Muscle layer of duodenum (tissue), 2 donors: ENCODE measurements at regions not wholly inside any gene's neighbourhood (a gene's known extent, or its start where the extent isn't known, plus 50 kb on each side); places are given as distances from the start of the nearest gene placed in this dataset.

ENCODE experiments used
- H3K27ac ChIP-seq: one replicate; pipeline ENCODE4 v1.7.0; 2013; ENCODE audit warnings: mild to moderate bottlenecking, low read length
- H3K27me3 ChIP-seq: one replicate; pipeline ENCODE4 v1.7.0; 2013; ENCODE audit warnings: low read depth, mild to moderate bottlenecking, control low read depth, low read length
- H3K36me3 ChIP-seq, 2 donors: one replicate each; pipeline ENCODE4 v1.7.0; 2013; ENCODE audit warnings: low read length in 2 of 2, control low read depth in 1 of 2, mild to moderate bottlenecking in 1 of 2; ENCODE audit not compliant: insufficient read depth in 2 of 2, control insufficient read depth in 1 of 2
- H3K4me1 ChIP-seq, 2 donors: one replicate each; pipeline ENCODE4 v1.7.0; 2013; ENCODE audit warnings: low read length in 2 of 2, mild to moderate bottlenecking in 2 of 2, control low read depth in 1 of 2, moderate library complexity in 1 of 2; ENCODE audit not compliant: insufficient read depth in 2 of 2, control insufficient read depth in 1 of 2
- H3K4me3 ChIP-seq, 2 donors: one replicate each; pipeline ENCODE4 v1.7.0; 2013; ENCODE audit warnings: low read length in 2 of 2, low read depth in 1 of 2, mild to moderate bottlenecking in 1 of 2
- H3K9me3 ChIP-seq, 2 donors: one replicate each; pipeline ENCODE4 v1.7.0; 2013; ENCODE audit warnings: low read length in 2 of 2, control low read depth in 1 of 2, mild to moderate bottlenecking in 1 of 2; ENCODE audit not compliant: control insufficient read depth in 1 of 2
- donor health status: healthy.

- H3K9me3 ChIP-seq: no peaks in the 10 kb centered on the region
- H3K36me3 ChIP-seq: no peaks in the 10 kb centered on the region
- no peaks in the 10 kb centered on the region for H3K4me1 ChIP-seq
- H3K27me3 ChIP-seq: no peaks in the 10 kb centered on the region
- no peak overlapping the region for H3K27ac ChIP-seq
- no peak overlapping the region for H3K4me3 ChIP-seq
Observed at GRCh38 chr19:31568724-31569123, 219.5 kb upstream of the TSHZ3 start.

GRCh38 chr19:31570718-31571117 is 221.5 kb upstream of the TSHZ3 start:
- Histone ChIP-seq H3K36me3 (no peaks in the 10 kb centered on the region), H3K4me3 (no peak overlapping the region), H3K27me3 (no peaks in the 10 kb centered on the region), H3K4me1 (no peaks in the 10 kb centered on the region), H3K27ac (no peak overlapping the region), H3K9me3 (no peaks in the 10 kb centered on the region)

GRCh38 chr19:31572102-31572975 is 223.1 kb upstream of the TSHZ3 start:
- Histone ChIP-seq H3K27ac (no peak overlapping the region), H3K27me3 (no peaks in the 10 kb centered on the region)

DNA sequence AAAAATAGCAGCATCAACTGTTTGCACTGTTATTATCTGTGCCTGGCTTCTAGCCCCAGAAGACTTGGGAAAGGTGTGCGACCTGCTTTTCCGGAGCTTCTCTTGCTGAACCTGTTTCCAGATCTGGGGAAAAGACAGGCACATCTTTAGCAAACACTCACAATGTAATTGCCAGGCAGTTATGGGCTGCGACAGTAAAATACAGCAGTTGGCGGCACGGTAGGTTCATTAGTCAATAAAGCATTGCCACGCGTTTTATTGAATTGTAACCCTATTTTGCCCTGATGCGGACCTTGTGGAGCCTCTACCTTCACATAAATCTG is 223.7 kb upstream of the TSHZ3 start:
- Histone ChIP-seq H3K36me3 (no peaks in the 10 kb centered on the region), H3K27me3 (no peaks in the 10 kb centered on the region), H3K27ac (no peak overlapping the region), H3K4me3 (no peak overlapping the region), H3K4me1 (no peaks in the 10 kb centered on the region), H3K9me3 (no peaks in the 10 kb centered on the region)

More at GRCh38 chr19:31572102-31572975, 223.1 kb upstream of the TSHZ3 start:
- no peak overlapping the region for H3K4me3 ChIP-seq
- no peaks in the 10 kb centered on the region for H3K4me1 ChIP-seq
- H3K9me3 ChIP-seq: no peaks in the 10 kb centered on the region
- no peaks in the 10 kb centered on the region for H3K36me3 ChIP-seq

- Histone ChIP-seq H3K4me1 (no peaks in the 10 kb centered on the region), H3K9me3 (no peaks in the 10 kb centered on the region), H3K27ac (no peak overlapping the region), H3K36me3 (no peaks in the 10 kb centered on the region), H3K4me3 (no peak overlapping the region), H3K27me3 (no peaks in the 10 kb centered on the region)
Observed at GRCh38 chr19:31574251-31574973, 225.2 kb upstream of the TSHZ3 start.

DNA sequence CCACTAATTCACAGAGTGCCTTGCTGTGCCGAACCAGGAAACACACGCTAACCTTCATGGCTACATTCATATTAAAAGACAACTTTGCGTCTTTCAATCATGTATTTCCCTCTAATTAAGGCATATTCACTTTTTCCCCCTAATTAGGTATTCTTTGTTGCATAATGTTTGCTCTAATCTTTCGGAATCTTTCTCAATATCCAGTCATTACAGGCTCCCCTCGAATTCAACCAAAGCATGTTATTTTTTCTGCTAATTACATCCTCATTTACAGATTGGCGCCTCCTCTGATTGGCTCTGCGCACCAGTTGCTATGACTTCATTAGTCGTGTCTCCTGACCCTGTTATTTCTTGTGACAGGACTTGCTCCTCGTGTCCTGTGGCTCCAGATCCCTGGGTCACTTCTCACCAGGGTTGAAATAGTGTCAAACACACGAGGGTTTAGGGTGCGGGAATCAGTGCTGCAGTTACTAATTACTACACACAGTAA is 226.7 kb upstream of the TSHZ3 start:
- Histone ChIP-seq H3K4me1 (no peaks in the 10 kb centered on the region), H3K27ac (no peak overlapping the region), H3K9me3 (no peaks in the 10 kb centered on the region), H3K27me3 (no peaks in the 10 kb centered on the region), H3K4me3 (no peak overlapping the region), H3K36me3 (no peaks in the 10 kb centered on the region)

GRCh38 chr19:31578326-31578725 is 229.1 kb upstream of the TSHZ3 start:
- Histone ChIP-seq H3K4me1 (no peaks in the 10 kb centered on the region), H3K27me3 (no peaks in the 10 kb centered on the region), H3K36me3 (no peaks in the 10 kb centered on the region), H3K9me3 (no peaks in the 10 kb centered on the region), H3K27ac (no peak overlapping the region), H3K4me3 (no peak overlapping the region)

DNA sequence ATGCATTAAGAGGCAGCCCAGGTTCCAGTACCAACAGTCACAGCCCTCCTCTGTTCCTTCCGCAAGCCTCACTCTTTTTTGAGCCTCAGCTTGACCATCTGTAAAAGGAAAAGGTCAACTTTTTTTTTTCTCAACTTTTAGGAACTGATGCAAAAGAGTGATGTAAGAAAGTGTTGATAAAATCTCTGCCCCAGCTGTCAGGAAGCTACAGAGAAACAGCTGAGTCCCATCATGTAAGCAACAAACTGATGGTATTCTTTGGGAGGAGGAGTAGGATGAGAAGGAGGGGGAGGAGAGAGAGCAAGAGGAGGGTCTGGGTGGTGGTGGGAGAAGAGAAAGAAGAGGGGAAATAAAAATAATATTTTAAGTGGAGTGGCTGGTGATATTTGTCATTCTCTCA is 233.9 kb upstream of the TSHZ3 start:
- Histone ChIP-seq H3K36me3 (no peaks in the 10 kb centered on the region), H3K9me3 (no peaks in the 10 kb centered on the region), H3K4me1 (no peaks in the 10 kb centered on the region), H3K4me3 (no peak overlapping the region), H3K27ac (no peak overlapping the region), H3K27me3 (no peaks in the 10 kb centered on the region)

GRCh38 chr19:31586282-31586681 is 237.0 kb upstream of the TSHZ3 start:
- no peak overlapping the region for H3K4me3 ChIP-seq
- H3K4me1 ChIP-seq: no peaks in the 10 kb centered on the region
- H3K9me3 ChIP-seq: no peaks in the 10 kb centered on the region
- H3K27ac ChIP-seq: no peak overlapping the region
- no peaks in the 10 kb centered on the region for H3K36me3 ChIP-seq
- no peaks in the 10 kb centered on the region for H3K27me3 ChIP-seq

- H3K4me3 ChIP-seq: no peak overlapping the region
- H3K27me3 ChIP-seq: no peaks in the 10 kb centered on the region
- no peaks in the 10 kb centered on the region for H3K4me1 ChIP-seq
- no peaks in the 10 kb centered on the region for H3K36me3 ChIP-seq
- H3K9me3 ChIP-seq: no peaks in the 10 kb centered on the region
- H3K27ac ChIP-seq: no peak overlapping the region
Observed at GRCh38 chr19:31589109-31589508, 239.9 kb upstream of the TSHZ3 start.

- H3K9me3 ChIP-seq: no peaks in the 10 kb centered on the region
- H3K27me3 ChIP-seq: no peaks in the 10 kb centered on the region
- no peak overlapping the region for H3K4me3 ChIP-seq
- H3K4me1 ChIP-seq: no peaks in the 10 kb centered on the region
- no peaks in the 10 kb centered on the region for H3K36me3 ChIP-seq
- no peak overlapping the region for H3K27ac ChIP-seq
Observed at GRCh38 chr19:31591258-31591657, 242.0 kb upstream of the TSHZ3 start.
